ENCODE measurements at regions not wholly inside any gene's neighbourhood (a gene's known extent, or its start where the extent isn't known, plus 50 kb on each side); places are given as distances from the start of the nearest gene placed in this dataset.

DNA sequence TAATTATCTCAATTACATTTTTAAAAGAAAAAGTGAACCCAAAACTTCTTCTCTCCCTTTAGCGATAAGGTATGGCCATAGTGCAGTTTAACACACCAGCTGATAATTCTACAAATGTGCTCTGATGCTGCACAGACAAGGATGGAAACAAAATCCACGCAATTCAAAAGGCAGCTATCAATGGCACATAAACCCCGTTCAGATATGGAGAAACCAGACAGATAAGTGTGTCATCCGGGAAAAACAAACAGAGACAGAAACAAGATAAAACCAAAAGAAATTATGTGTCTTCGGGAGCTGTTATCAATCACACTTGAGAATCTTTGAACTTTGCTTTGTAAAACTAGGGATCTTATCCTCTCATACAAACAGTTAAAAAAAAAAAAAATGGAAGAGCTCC is 73.6 kb downstream of the SIPA1L2 start:
- no peak for DNase-seq (ENCODE audit: extremely low read depth, low read depth)

DNA sequence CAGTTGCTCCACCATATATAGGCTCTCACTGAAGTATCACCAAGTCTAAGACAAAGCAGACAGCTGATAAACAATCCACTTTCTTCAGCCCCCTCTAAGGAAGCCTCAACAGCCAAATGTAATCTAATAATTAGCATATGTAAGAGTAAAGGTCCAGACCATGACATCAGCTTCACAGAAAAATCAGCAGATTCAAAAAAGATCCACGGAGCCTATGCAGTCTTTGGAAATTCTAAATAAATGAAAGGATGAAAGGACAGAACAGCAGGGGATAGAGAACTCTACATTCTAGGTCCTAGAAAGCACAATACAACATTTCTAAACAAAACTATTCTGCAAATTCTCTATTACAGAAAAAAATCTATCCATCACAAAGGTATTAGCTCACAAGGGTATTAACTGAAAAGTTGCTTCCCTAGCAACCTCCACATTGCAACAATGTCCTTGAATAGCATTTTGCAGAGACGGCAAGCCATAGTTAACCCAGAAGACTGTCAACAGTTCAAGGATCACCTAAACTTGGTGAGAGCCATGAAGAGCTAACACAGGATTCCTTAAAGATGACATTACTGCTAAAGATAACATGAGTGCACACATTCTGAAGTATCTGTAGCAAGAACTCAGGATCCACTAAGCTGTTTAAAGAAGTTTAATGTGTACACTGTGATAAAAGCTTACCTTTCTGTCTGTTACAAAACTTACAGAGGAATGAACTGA is 74.3 kb downstream of the SIPA1L2 start:
- DNase-seq (ENCODE audit: extremely low read depth, low read depth): no peak

DNA sequence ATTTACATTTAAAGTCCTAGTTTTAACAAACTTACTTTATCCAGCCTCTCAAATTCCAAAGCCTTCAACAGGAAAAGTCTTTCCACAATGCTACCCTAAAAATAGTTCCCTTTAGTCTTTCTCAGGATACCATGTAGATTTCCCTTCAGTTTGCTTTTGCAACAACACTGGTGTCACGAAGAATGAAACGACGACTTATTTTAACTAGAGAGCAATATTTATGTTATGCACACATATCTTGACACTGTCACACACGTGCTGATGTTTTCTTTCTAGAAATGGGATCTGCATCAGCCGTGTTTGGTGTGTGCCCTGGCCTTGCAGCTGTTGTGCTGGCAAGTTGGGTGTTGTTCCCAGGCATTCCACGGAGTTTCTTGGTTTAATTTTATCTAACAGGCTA is 75.5 kb downstream of the SIPA1L2 start:
- DNase-seq (ENCODE audit: extremely low read depth, low read depth): no peak

DNA sequence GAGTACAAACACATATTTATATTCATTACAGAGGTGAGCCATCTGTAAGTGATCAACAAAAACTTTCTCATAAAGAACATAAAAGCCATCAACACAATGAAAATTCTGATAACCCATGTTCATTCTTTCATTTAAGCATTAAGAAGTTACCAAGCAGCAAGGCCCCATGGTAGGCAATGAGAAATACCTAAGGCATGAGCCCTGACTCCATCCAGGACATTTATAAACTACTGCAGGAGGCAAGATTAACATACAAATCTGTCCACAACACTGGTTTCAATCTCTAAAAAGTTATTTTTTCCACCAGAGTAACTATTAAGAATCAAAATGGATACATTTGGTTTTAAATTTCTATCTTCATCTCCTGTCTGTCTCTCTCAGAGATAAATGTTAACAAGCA is 76.1 kb downstream of the SIPA1L2 start:
- DNase-seq (ENCODE audit: extremely low read depth, low read depth): no peak

DNA sequence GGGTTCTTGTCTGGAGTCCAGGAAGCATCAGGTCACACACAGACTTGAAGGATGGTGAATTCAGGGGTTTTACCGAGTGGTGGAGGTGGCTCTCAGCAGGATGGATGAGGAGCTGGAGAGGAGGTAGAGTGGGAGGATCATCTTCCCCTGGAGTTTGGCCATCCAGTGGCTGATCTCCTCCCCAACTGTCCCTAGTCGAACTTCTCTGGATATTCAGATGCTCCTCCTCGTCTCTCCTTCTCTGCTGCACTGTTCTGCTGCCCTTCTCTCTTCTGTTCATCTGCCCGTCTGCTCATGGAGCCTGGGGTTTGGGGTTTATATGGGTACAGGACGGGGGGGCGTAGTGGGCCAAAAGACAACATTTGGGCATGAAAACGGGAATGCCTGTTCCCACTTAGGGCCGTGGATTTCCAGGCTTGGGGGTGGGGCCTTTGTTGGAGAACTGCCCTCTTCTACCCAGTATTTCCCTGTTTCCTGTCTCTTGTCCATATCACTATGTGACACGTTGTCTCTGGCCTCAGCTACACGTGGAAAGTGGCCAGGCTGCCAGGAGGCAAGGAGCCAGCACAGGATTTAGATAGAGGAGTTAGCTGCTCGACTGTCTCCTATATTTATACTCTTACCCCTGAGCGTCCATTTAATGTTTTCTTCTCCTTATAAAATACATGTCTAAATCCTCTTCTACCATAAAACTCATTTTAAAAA is 76.7 kb downstream of the SIPA1L2 start:
- DNase-seq (ENCODE audit: extremely low read depth, low read depth): no peak

DNA sequence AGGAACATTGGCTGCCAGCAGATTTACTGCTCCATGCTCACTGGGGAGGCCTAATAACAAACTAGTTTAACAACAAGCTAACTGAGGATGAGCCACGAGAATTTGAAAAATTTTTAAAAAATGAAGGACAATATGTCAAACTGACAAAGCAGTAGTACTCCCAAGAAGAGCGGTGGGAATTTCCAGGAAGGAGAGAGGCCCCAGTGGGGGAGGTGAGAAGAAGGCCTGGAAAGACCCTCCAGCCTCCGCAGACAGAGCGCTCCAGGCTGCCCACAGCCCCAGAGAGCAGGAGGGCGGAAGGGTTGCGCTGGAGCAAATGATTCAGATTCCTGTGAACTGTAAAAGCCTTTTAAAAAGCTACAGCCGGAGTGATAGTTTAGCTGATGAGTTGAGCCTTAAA is 78.5 kb downstream of the SIPA1L2 start:
- no peak for DNase-seq (ENCODE audit: extremely low read depth, low read depth)

DNA sequence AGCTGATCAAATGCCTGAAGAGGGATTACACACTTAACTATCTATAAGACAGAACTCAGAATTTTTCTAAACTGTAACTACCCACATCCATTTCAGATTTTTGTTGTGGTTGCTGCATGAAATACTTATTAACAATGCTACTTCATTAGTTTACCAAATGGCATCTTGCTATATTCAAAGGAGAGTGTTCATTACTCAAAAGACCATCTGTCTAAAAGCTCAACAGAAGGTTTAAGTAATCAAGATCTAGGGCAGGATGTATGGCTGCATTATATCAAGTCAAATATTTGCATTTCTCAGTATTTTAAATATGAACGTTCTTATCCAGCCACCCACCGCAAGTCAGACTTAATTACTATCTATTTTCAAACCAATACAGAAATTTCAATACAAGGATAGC is 79.9 kb downstream of the SIPA1L2 start:
- no peak for DNase-seq (ENCODE audit: extremely low read depth, low read depth)

DNA sequence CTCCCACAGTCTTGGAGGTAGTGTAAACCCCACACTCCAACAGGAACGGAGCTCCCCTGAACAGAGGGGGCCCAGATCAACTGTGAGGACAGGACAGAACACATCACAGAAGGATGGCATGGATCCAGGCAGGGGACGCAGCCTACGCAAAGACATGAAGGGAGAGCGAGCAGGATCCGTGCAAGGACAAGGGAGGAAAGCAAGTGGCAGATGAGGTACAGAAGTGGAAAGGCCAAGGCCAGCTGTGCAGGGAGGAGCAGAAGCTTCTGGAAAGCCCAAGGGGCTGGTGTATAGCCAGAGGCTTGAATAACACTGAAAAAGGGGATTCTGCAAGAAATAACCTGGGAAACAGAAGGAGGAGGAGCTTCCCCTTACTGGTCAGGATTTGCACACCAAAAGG is 81.2 kb downstream of the SIPA1L2 start:
- no peak for DNase-seq (ENCODE audit: extremely low read depth, low read depth)

DNA sequence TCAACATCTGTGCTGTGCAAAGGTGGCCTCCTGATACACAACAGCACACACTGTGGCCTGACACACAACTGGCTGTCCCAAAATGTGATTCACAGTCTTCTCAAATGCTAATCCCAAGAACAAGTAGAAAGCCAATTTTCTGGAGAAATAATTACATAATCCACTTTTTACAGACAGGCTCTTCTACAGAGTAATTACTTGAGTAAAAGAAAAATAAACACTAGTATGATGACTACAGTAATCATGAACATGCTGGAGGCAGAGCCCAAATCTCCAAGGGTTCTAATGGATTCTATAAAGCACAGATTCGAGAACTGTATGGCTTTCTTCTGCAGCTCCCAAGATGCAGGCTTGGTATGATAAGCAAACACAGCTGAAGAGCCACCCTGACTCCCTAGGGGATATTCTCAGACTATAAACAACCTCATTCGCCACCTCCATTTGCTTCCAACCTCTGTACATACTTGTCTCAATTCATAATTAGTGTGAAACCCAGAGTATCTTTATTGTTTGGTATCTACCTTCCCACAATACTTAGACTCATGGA is 81.9 kb downstream of the SIPA1L2 start:
- no peak for DNase-seq (ENCODE audit: extremely low read depth, low read depth)

DNA sequence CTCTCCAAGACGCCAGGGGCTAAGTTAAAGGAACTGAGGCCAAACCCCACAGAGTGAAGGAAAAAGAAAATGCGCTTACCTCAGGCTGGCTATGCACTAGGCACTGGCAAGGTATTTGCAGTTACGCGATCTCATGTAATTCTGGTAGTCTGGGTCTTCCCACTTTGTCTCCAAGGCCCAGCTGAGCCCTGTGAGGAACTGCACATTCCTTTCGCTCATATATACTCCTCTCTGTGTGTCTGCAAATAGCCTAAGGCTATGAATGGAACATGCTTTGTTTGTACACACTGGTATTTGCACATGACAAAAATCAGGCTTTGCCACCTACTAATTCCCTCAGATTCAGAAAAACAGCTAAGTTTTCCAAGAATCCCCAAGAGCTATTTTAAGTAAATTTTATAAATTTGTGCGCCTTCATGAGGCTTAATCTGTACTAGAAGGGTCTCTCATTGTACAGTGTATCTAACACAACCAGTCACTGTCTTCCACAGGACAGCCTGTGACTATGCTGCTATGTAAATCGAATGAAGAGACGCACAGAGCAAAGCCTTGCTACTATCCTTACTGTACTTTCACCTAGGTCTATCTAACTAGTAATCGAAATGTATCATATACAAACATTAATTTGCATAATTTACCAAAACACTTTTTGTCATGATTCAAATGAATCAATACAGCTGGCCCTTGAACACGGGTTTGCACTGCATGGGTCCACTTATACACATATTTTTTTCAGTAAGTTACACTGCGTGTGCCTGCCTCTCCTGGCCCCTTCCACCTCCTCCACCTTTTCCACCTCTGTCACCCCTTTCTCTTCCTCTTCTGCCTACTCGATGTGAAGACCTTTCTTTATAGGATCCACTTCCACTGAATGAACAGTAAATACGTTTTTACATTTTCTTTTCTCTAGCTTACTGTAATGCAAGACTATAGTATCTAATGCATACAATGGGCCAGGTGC is 87.0 kb downstream of the SIPA1L2 start:
- no peak for DNase-seq (ENCODE audit: extremely low read depth, low read depth)

DNA sequence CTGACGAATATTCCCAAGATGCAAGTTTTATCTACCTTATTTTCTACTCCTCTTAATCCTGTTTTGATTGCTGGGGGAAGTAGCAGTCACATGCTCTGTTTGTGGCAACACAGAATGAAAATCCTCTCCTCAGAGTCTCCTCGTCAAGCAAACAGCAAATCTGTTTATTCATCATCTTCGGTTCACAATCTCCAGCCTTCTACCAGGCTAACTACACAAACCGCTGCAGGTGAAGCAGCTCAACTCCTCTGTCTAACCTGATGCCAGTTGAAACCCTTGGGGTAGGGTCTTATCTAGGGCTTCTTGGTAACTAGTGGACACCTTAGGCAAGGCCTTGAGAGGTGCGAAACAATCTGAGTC is 91.0 kb downstream of the SIPA1L2 start:
- no peak for DNase-seq (ENCODE audit: extremely low read depth, low read depth)

DNA sequence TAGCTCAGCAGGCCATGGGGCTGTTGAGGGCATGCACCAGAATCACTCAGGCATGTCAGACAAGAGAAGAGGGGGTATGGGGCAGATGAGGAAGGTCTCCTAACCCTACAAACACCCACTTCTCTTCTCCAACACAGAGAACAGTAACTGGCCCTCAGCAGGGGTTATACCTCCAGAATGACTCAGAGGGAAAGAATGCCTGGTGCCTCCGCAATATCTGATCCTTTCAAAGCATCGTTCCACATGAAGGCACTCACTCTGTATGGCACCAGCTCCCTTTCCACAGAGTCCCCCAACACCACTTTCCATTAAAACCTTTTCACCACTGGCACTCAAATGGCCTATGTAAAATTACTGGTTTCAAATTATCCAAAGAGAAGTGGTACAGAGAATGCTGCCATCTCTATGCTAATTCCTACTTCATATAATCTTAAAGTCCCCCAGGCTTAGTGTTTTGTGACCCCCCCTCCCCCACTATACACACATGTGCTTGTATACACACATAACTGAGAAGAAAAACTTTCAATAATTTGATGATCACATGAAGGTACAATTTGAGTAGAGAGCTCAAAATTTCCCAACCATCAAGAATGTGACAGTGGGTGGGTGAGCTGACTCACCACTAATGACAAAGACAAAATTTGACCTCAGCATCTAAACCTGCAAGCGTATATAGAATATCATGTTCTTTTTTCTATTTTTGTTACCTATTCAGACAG is 91.5 kb downstream of the SIPA1L2 start:
- DNase-seq (ENCODE audit: extremely low read depth, low read depth): peak; percentile 22

DNA sequence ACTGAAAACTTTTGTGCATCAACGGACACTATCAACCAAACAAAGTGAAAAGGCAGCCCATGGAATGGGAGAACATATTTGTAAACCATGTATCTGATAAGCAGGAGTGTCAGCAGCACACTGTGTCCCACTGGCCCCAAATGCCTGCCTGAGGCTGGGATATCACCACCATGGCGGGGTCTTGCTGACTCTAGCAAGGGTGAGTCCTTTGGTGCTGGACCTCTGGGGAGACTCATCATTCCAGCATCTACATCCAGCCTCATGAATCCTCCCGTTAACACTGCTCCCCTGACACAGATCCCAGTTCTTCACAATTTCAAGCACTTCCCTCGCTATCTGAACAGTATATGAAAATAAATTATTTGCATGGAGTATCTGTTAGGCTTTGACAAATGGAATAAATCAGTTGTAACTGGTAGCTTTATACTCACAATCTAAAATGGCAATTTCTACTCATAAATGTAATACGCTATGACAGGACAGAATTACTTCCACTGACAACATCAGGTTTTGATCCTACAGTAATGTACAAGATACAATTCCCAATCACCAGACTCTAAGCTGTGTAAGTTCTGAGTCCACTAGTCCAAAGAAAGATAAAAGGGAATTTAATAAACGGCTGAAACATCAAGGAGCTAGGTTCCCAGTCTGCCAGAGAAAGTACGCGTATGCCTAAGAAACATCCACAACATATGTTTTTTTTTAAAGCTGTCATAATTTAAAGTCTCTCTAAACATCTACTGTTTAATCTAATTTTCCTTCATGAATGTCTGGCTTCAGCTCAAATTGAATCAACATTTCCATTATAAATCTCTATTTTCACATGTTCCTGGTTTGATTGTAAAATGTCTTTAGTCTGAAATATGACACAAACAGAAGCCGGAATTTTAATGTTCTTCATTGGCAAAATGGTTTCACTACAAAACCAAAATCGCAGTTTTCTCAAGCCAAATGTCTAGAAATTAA is 95.1 kb downstream of the SIPA1L2 start:
- DNase-seq (ENCODE audit: extremely low read depth, low read depth): no peak

DNA sequence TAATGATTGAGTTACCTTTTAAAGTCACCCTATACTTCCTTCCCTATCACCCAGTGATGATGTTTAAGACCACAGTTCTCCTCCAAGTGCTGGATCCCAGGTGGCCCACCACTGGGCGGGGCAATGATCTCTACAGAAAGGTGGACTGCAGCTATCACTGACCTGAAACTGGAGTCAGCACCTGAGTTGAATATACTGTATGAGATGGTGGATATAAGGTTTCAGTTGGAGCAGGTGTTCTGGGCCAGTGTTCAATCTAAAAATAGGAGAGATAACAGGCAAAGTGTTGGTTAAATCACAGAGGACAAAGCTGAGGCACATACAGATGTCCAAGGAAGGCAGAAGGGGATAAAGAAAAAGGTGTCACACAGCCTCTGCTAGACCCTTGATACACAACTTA is 96.6 kb downstream of the SIPA1L2 start:
- no peak for DNase-seq (ENCODE audit: extremely low read depth, low read depth)

DNA sequence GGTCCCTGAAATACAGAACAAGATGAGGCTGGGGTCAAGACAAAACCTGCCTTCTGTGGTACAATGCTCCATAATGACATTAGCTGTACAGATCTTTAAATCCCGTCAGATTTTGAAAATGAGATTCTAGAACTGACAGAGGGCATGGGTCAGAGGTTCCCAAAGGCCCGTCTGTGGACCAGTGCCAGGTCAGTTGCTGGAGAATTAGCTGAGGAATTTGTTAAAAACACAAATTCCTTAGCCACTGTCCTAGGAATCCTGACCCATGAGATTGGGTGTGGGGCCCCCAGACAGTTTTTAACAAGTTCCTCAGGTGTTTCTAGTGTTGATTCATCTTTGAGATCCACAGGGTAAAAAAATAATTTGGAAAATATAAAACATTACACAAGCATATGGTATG is 97.0 kb downstream of the SIPA1L2 start:
- no peak for DNase-seq (ENCODE audit: extremely low read depth, low read depth)

DNA sequence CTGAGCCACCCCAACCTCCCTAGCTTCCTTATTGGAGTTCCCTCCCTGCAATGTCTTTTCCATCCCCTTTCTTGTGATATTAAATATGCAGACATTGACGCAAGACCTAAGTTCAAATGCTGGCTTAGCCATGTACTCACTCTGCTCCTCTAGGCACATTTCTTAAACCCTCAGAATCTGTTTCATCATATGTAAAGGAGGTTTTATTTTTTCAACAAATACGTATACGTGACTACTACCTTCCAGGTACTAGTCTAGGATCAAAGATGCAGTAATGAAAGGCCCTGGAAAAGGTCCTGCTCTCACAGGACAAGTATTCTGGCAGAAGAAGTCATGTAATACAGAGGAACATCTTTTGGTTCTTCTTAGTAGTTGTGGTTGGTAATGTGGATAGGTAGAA is 98.6 kb downstream of the SIPA1L2 start:
- DNase-seq (ENCODE audit: extremely low read depth, low read depth): no peak

DNA sequence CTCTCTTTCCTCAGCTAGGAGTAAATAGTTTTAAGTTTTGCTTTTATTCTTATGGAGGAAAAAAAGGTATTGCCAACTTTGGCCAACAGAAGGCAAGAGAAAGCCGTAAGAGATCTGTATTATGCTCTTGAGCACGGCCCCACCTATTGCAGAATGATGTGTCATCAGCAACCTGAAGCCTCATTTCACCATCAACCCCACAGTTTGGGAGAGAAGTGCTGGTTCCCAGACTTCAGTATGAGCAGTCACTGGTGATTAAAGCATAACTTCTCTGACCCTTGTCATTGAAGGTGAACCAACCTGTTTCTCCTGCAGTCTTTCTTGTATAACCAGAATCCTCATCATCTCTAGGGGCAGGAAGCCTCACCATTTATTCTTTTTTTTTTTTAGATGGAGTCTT is 100.2 kb downstream of the SIPA1L2 start:
- no peak for DNase-seq (ENCODE audit: extremely low read depth, low read depth)

DNA sequence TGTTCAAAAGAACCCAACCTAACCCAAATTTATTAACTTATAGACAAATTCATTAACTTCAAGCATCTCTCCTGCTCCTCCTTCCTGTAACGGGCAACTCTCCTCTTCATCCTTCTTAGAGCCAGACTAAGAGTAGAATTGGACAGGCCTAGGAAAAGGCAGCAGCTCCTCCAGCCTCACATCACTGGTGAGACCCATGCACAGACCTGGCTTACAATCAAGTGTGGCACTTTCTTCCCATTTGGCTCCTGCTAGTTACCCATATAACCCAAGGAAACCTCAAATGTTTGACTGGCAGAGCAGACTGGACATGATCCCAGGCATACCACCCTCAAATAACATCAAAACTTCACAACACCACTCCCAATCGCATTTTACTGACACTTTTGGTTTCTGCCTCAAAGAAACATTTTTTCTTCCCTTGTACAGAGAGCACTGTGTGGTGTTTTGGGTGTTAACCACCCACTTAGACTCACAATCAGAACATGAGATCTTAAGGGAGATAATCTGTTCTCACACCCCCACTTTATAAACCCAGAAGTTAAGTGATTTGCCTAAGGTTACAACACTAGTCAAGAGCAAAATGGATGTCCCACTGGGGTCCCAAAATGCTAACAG is 101.4 kb downstream of the SIPA1L2 start:
- no peak for DNase-seq (ENCODE audit: extremely low read depth, low read depth)

DNA sequence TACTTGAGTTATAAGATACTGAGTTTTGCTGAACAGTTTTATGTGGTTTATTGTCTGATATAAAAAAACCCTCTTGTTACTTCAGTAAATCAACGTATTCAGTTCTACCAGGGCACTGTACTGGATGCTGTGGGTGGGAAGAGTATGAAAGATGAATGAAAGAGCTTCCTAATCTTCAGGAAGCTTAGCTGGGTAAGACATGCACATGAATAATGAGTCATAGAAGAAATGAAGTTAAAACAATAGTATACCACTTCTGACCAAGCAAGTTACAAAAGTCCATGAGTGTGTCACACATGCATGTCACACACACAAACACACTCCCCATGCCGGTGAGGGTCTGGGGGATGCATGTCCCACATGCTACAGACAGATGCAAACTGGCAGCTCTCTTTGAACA is 105.9 kb downstream of the SIPA1L2 start:
- DNase-seq (ENCODE audit: extremely low read depth, low read depth): no peak
